Colonic mucosa (tissue), 4 donors: ENCODE measurements at regions not wholly inside any gene's neighbourhood (a gene's known extent, or its start where the extent isn't known, plus 50 kb on each side); places are given as distances from the start of the nearest gene placed in this dataset.
"Not testable (repeated sequence)": the region's sequence is repeated elsewhere in the genome, so short reads cannot be mapped to it uniquely, and the experiment has no call there.

Source experiments
- DNase-seq: peaks from one replicate; pipeline ENCODE4 v3.0.0-alpha.2; 2020
- H3K27ac ChIP-seq: fragments of 200-600 bp; one replicate; pipeline ENCODE4 v1.8.0; 2021
- H3K27me3 ChIP-seq: fragments of 200-600 bp; one replicate; pipeline ENCODE4 v1.8.0; 2021
- H3K36me3 ChIP-seq: fragments of 200-600 bp; one replicate; pipeline ENCODE4 v1.8.0; 2021
- H3K4me1 ChIP-seq: fragments of 200-600 bp; one replicate; pipeline ENCODE4 v1.8.0; 2021; ENCODE audit warnings: mild to moderate bottlenecking
- H3K4me3 ChIP-seq: fragments of 200-600 bp; one replicate; pipeline ENCODE4 v1.8.0; 2021
- H3K9ac ChIP-seq, 2 donors: one replicate each; pipeline ENCODE4 v1.7.0; 2013; ENCODE audit warnings: control low read depth in 2 of 2, low read depth in 2 of 2, low read length in 2 of 2
- H3K9me3 ChIP-seq: fragments of 200-600 bp; one replicate; pipeline ENCODE4 v1.8.0; 2021
- intact Hi-C: fragments of 100-400 bp; cut with DNase I; formaldehyde crosslinking; loops from one replicate; pipeline ENCODE4 v1.14.1; 2022
- TF ChIP-seq, protein P1 (sequence below): fragments of 200-600 bp; IDR thresholded peaks from one replicate; pipeline ENCODE4 v1.8.0; 2022; ENCODE audit warnings: antibody characterized with exemption, mild to moderate bottlenecking
- donor health status: healthy.
- donor health status: DM: no; HTN: no; CAD: no.
- donor health status: DM: no; HTN: no; CAD: no.

DNA sequence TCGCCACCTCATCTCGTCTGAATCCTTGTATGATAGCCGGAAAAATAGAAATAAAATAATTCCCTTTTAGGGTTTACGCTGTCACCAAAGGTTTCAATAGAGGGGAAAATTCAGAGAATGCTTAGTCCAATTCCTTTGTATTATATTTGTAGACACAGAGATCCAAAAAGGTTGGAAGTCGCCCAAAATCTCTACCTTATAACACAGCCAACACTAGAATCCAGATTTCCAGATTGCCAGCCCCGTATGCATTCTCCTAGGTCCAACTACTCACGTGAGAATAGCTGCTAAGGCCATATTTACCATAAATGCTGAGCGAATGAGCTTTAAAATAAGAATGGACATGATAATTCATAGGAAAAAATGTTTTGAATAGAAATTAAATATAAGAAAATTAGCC lies 124.5 kb downstream of the KCNK1 start:
- H3K27me3 ChIP-seq = no peaks in the 10 kb centered on the region
- intact Hi-C loops = no loop called here

DNA sequence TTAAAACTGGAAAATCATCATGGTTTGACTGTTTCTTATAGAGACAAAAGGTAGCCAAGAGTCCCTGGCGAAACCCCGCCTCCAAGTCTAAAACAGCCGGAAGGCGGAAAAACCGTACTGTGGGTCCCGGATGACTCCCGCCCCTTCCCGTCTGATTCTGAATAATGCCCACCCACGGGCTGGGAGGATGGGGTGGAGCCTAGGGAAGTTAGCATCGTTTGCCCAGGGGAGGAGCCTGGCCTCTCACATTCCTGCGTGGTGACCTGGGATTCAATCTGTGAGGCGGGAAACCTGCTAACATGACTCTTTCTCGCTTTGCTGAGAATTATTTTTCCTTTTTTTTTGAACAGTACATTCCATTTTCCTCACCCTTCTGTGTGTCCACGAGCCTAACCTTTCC lies 124.9 kb downstream of the KCNK1 start:
- TF ChIP-seq, protein P1, sequence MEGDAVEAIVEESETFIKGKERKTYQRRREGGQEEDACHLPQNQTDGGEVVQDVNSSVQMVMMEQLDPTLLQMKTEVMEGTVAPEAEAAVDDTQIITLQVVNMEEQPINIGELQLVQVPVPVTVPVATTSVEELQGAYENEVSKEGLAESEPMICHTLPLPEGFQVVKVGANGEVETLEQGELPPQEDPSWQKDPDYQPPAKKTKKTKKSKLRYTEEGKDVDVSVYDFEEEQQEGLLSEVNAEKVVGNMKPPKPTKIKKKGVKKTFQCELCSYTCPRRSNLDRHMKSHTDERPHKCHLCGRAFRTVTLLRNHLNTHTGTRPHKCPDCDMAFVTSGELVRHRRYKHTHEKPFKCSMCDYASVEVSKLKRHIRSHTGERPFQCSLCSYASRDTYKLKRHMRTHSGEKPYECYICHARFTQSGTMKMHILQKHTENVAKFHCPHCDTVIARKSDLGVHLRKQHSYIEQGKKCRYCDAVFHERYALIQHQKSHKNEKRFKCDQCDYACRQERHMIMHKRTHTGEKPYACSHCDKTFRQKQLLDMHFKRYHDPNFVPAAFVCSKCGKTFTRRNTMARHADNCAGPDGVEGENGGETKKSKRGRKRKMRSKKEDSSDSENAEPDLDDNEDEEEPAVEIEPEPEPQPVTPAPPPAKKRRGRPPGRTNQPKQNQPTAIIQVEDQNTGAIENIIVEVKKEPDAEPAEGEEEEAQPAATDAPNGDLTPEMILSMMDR = no peak
- H3K27me3 ChIP-seq = no peaks in the 10 kb centered on the region
- no peak overlapping the region for H3K27ac ChIP-seq
- H3K36me3 ChIP-seq = no peaks in the 10 kb centered on the region
- no peaks in the 10 kb centered on the region for H3K4me1 ChIP-seq
- intact Hi-C loops = no loop called here
- no peak for DNase-seq
- H3K9ac ChIP-seq = no peak overlapping the region
- no peaks in the 10 kb centered on the region for H3K9me3 ChIP-seq
- no peak overlapping the region for H3K4me3 ChIP-seq

More for the DNA sequence above, 124.5 kb downstream of the KCNK1 start:
- H3K36me3 ChIP-seq = no peaks in the 10 kb centered on the region
- H3K9me3 ChIP-seq = no peaks in the 10 kb centered on the region
- H3K9ac ChIP-seq = no peak overlapping the region
- no peak for DNase-seq
- no peak overlapping the region for H3K4me3 ChIP-seq
- no peak overlapping the region for H3K27ac ChIP-seq
- TF ChIP-seq, protein P1 = no peak
- H3K4me1 ChIP-seq = no peaks in the 10 kb centered on the region

DNA sequence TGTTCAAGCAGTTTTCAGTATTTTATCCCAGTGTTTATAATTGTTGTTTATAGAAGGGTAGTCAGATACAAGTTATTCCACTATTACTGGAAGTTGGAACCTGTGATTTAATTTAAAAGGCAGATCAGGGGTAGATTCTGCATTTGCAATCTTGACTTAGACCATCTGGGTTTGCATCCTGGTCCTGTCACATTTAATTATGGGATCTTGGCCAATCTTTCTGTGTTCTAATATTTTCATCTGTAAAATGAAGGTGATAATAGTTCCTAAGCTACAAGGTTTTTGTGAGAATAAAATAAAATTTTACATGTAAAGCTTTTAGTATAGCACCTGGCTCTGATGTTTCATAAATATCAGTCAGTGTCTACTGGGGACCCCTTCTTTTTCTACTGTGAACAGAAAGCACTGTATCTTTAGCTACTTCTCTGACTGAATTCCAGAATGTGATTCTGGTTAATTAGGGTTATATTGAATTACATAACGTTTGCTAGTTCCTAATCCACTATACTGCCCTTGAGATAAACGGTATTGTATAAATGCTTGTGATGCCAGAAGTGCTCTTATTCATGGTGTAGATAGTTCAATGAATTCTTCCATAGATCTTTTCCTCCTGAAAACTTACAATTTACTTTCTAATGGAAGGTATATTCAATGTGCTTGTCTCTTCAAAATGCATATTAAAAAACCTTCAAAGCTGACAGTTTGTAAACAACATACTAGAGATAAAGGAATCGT lies 131.0 kb downstream of the KCNK1 start:
- no peak overlapping the region for H3K9ac ChIP-seq
- TF ChIP-seq, protein P1 = no peak
- no peaks in the 10 kb centered on the region for H3K27me3 ChIP-seq
- H3K4me1 ChIP-seq = no peaks in the 10 kb centered on the region
- no peak for DNase-seq
- H3K4me3 ChIP-seq = no peak overlapping the region
- H3K9me3 ChIP-seq = no peaks in the 10 kb centered on the region
- no peak overlapping the region for H3K27ac ChIP-seq
- no peaks in the 10 kb centered on the region for H3K36me3 ChIP-seq
- intact Hi-C loops = no loop called here

DNA sequence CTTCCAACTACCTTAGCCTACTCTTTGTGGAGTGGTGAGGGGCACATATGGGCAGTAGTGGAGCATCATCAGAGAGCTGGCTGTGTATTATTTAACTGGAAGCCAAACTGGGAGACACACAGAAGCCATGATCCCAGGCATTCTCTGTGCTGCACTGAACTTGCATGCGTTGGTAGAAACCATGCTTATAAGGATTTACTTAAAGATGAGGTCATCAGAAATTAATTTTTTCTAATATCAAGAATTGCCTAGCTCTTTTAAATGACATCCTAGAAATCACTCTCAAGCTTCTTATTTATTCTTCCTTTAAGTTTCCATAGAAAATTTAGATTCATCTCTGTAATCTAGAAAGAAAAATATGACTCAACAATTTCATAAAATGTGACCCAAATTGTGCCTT lies 136.2 kb downstream of the KCNK1 start:
- Histone ChIP-seq H3K27ac (no peak overlapping the region), H3K27me3 (no peaks in the 10 kb centered on the region), H3K9me3 (no peaks in the 10 kb centered on the region), H3K4me1 (no peaks in the 10 kb centered on the region), H3K36me3 (no peaks in the 10 kb centered on the region), H3K4me3 (no peak overlapping the region), H3K9ac (no peak overlapping the region)
- DNase-seq = no peak
- intact Hi-C loops = no loop called here
- TF ChIP-seq, protein P1 = no peak

DNA sequence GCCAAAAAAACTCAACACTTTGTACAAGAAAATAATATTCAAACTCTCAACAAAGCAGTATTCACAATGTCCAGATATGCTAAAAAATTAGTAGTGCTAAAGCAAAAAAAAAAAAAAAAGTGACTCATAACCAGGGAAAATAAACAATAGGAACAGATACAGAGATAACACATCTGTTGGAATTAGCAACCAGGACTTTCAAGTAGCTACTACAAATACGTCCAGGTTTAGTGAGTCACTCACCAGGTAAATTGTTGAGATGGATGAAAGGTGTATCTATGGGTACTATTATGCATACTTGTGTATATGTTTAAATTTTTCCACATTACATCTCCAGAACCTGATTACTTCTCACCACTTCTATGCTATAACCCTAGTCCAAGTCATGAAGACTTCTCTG lies 144.8 kb upstream of the SLC35F3 start:
- Histone ChIP-seq H3K36me3 (no peaks in the 10 kb centered on the region), H3K27me3 (no peaks in the 10 kb centered on the region), H3K27ac (no peak overlapping the region), H3K9ac (no peak overlapping the region), H3K4me1 (no peaks in the 10 kb centered on the region), H3K4me3 (no peak overlapping the region), H3K9me3 (no peaks in the 10 kb centered on the region)
- TF ChIP-seq, protein P1 = no peak
- no peak for DNase-seq
- intact Hi-C loops = no loop called here

DNA sequence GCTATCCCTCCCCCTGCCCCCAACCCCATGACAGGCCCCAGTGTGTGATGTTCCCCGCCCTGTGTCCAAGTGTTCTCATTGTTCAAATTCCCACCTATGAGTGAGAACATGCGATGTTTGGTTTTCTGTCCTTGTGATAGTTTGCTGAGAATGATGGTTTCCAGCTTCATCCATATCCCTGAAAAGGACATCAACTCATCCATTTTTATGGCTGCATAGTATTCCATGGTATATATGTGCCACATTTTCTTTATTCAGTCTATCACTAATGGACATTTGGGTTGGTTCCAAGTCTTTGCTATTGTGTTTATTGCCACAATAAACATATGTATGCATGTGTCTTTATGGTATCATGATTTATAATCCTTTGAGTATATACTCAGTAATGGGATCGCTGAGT lies 140.2 kb upstream of the SLC35F3 start:
- H3K27ac ChIP-seq, H3K4me3 ChIP-seq, H3K4me1 ChIP-seq, DNase-seq, intact Hi-C loops, H3K9ac ChIP-seq, H3K36me3 ChIP-seq, H3K9me3 ChIP-seq, H3K27me3 ChIP-seq: not testable (repeated sequence)
